ENCODE measurements at regions not wholly inside any gene's neighbourhood (a gene's known extent, or its start where the extent isn't known, plus 50 kb on each side); places are given as distances from the start of the nearest gene placed in this dataset.

DNA sequence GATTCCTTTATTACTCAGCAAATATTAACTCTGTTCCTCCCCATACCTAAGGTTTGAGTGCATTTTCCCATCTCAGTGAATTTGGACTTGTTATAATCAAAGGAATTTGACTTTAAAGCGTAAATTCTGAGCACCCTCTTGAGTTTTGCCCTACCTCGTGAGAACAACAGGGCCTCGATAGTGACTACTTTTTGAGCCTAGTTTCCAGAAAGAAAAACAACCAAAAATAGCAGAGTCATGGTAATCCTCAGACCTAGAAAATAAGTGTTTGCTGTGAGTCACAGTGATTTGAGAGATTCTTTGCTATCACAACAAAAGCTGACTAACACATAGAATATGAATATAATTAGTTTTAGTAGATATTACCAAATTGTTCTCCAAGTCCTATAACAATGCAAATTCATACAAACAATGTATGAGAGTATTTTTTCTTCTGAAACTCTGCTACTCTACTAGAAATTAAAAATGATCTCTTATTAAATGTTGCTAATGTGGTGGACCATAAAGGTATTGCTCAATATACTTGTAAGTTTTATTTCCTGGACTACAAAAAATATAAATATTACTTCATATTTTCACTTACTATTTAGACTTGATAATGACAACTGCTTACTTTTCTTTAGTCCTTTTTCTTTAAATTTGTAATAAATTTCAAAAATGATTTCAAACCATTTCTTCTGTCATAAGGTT, 759.7 kb downstream of the BRINP1 start:
- Histone ChIP-seq H2AFZ (ENCODE audit: low read length) (no peak overlapping the region), H3K36me3 (ENCODE audit: insufficient read depth, low read length) (no peaks in the 10 kb centered on the region), H3K9me2 (replicated peaks; ENCODE audit: insufficient read depth, low read length) (no peaks in the 10 kb centered on the region), H3K4me2 (ENCODE audit: low read depth, low read length, poor library complexity, severe bottlenecking) (no peak overlapping the region), H3K4me1 (ENCODE audit: low read length) (no peaks in the 10 kb centered on the region), H3K27me3 (ENCODE audit: low read length) (no peaks in the 10 kb centered on the region), H3K27ac (ENCODE audit: low read length) (no peak overlapping the region), H4K20me1 (ENCODE audit: insufficient read depth, low read depth, low read length) (no peaks in the 10 kb centered on the region), H3K9ac (ENCODE audit: low read length) (no peak overlapping the region), H3K9me3 (ENCODE audit: low read length) (peaks cover 15% of the 10 kb centered on the region), H3K79me2 (ENCODE audit: low read length) (no peaks in the 10 kb centered on the region), H3K4me3 (ENCODE audit: low read length) (no peak overlapping the region)
- DNase-seq: no peak

GRCh38 chr9:118612201-118612600, 757.0 kb downstream of the BRINP1 start:
- Histone ChIP-seq H3K4me1 (ENCODE audit: low read length) (no peaks in the 10 kb centered on the region), H3K27ac (ENCODE audit: low read length) (no peak overlapping the region), H2AFZ (ENCODE audit: low read length) (no peak overlapping the region), H3K27me3 (ENCODE audit: low read length) (no peaks in the 10 kb centered on the region), H3K36me3 (ENCODE audit: insufficient read depth, low read length) (no peaks in the 10 kb centered on the region), H3K9me2 (replicated peaks; ENCODE audit: insufficient read depth, low read length) (no peaks in the 10 kb centered on the region), H4K20me1 (ENCODE audit: insufficient read depth, low read depth, low read length) (no peaks in the 10 kb centered on the region), H3K79me2 (ENCODE audit: low read length) (no peaks in the 10 kb centered on the region), H3K4me3 (ENCODE audit: low read length) (no peak overlapping the region), H3K4me2 (ENCODE audit: low read depth, low read length, poor library complexity, severe bottlenecking) (no peak overlapping the region), H3K9me3 (ENCODE audit: low read length) (peaks cover 15% of the 10 kb centered on the region), H3K9ac (ENCODE audit: low read length) (no peak overlapping the region)
- no peak for DNase-seq

GRCh38 chr9:118613996-118614395, 755.2 kb downstream of the BRINP1 start:
- Histone ChIP-seq H3K9me2 (replicated peaks; ENCODE audit: insufficient read depth, low read length) (no peaks in the 10 kb centered on the region), H4K20me1 (ENCODE audit: insufficient read depth, low read depth, low read length) (no peaks in the 10 kb centered on the region), H3K27me3 (ENCODE audit: low read length) (no peaks in the 10 kb centered on the region), H3K79me2 (ENCODE audit: low read length) (no peaks in the 10 kb centered on the region), H3K9me3 (ENCODE audit: low read length) (peaks cover 16% of the 10 kb centered on the region), H3K4me2 (ENCODE audit: low read depth, low read length, poor library complexity, severe bottlenecking) (no peak overlapping the region), H3K27ac (ENCODE audit: low read length) (no peak overlapping the region), H3K4me3 (ENCODE audit: low read length) (no peak overlapping the region), H3K36me3 (ENCODE audit: insufficient read depth, low read length) (no peaks in the 10 kb centered on the region), H3K4me1 (ENCODE audit: low read length) (no peaks in the 10 kb centered on the region), H2AFZ (ENCODE audit: low read length) (no peak overlapping the region), H3K9ac (ENCODE audit: low read length) (no peak overlapping the region)
- DNase-seq: no peak

DNA sequence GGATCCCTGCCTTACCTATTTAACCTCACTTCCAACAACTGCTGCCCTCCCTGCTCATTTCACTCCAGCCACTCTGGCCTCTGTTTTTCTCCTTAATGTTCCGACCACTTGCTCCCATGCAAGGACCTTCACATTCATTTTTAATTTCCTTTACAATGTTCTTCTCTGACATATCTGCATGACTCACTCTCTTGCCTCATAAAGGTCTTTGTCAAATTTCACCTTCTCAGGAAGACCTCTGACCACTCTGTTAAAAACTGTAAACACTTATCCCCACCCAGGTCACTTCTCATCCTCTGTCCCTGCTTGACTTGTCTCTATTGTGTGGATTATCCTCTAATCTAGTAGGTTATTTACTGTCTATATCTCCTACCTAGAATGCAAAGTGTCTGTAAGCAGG, 751.2 kb downstream of the BRINP1 start:
- H3K27me3 ChIP-seq (ENCODE audit: low read length): no peaks in the 10 kb centered on the region
- H3K9ac ChIP-seq (ENCODE audit: low read length): no peak overlapping the region
- no peaks in the 10 kb centered on the region for H3K4me1 ChIP-seq (ENCODE audit: low read length)
- H3K79me2 ChIP-seq (ENCODE audit: low read length): no peaks in the 10 kb centered on the region
- peaks cover 16% of the 10 kb centered on the region for H3K9me3 ChIP-seq (ENCODE audit: low read length)
- H3K4me3 ChIP-seq (ENCODE audit: low read length): no peak overlapping the region
- H3K4me2 ChIP-seq (ENCODE audit: low read depth, low read length, poor library complexity, severe bottlenecking): no peak overlapping the region
- H3K27ac ChIP-seq (ENCODE audit: low read length): no peak overlapping the region
- no peak overlapping the region for H2AFZ ChIP-seq (ENCODE audit: low read length)
- H3K36me3 ChIP-seq (ENCODE audit: insufficient read depth, low read length): no peaks in the 10 kb centered on the region
- DNase-seq: no peak
- H3K9me2 ChIP-seq (replicated peaks; ENCODE audit: insufficient read depth, low read length): no peaks in the 10 kb centered on the region
- no peaks in the 10 kb centered on the region for H4K20me1 ChIP-seq (ENCODE audit: insufficient read depth, low read depth, low read length)

DNA sequence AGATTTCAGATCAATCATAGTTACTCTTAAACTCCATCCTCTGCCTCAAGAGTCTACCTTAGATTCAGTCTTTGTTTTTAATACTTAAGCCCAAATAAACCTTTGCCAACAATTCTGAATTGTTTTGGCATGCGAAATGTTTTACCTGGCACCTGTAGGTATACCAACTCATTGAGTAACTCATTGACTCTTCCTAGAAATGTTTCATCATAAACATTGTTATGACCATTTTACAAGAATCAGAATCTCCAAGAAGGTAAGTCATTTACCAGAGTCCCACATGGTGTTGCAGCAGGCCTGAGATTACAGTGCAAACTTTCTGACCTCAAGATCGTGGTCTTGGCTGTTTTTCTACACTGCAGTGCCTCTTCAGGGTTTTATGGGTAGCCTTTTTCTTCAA, 750.4 kb downstream of the BRINP1 start:
- H3K27me3 ChIP-seq (ENCODE audit: low read length): no peaks in the 10 kb centered on the region
- no peaks in the 10 kb centered on the region for H3K4me1 ChIP-seq (ENCODE audit: low read length)
- peaks cover 19% of the 10 kb centered on the region for H3K9me3 ChIP-seq (ENCODE audit: low read length)
- no peak overlapping the region for H2AFZ ChIP-seq (ENCODE audit: low read length)
- no peaks in the 10 kb centered on the region for H3K9me2 ChIP-seq (replicated peaks; ENCODE audit: insufficient read depth, low read length)
- no peaks in the 10 kb centered on the region for H3K79me2 ChIP-seq (ENCODE audit: low read length)
- H3K4me2 ChIP-seq (ENCODE audit: low read depth, low read length, poor library complexity, severe bottlenecking): no peak overlapping the region
- no peak overlapping the region for H3K4me3 ChIP-seq (ENCODE audit: low read length)
- DNase-seq: no peak
- no peaks in the 10 kb centered on the region for H4K20me1 ChIP-seq (ENCODE audit: insufficient read depth, low read depth, low read length)
- H3K27ac ChIP-seq (ENCODE audit: low read length): no peak overlapping the region
- no peak overlapping the region for H3K9ac ChIP-seq (ENCODE audit: low read length)
- no peaks in the 10 kb centered on the region for H3K36me3 ChIP-seq (ENCODE audit: insufficient read depth, low read length)

DNA sequence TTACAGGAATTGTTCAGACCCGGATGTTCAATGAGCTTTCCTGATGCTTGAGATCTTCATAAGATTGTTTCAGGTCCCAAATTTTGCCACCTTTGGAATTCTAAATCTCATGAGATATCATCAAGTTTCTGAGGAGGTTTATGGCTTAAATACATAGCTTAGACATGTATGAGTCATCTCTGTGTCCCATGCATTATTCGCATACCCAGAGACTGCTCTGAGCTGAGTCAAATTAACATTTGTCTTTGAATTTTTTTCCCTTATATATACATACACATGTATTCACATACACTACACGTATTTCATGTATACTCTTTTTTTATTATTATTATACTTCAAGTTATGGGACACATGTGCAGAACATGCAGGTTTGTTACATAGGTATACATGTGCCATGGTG, 744.6 kb downstream of the BRINP1 start:
- Histone ChIP-seq H4K20me1 (ENCODE audit: insufficient read depth, low read depth, low read length) (no peaks in the 10 kb centered on the region), H3K4me3 (ENCODE audit: low read length) (no peak overlapping the region), H3K9ac (ENCODE audit: low read length) (no peak overlapping the region), H2AFZ (ENCODE audit: low read length) (no peak overlapping the region), H3K27ac (ENCODE audit: low read length) (no peak overlapping the region), H3K9me2 (replicated peaks; ENCODE audit: insufficient read depth, low read length) (no peaks in the 10 kb centered on the region), H3K79me2 (ENCODE audit: low read length) (no peaks in the 10 kb centered on the region), H3K4me1 (ENCODE audit: low read length) (no peaks in the 10 kb centered on the region), H3K27me3 (ENCODE audit: low read length) (no peaks in the 10 kb centered on the region), H3K9me3 (ENCODE audit: low read length) (peaks cover 22% of the 10 kb centered on the region), H3K4me2 (ENCODE audit: low read depth, low read length, poor library complexity, severe bottlenecking) (no peak overlapping the region), H3K36me3 (ENCODE audit: insufficient read depth, low read length) (no peaks in the 10 kb centered on the region)
- DNase-seq: no peak

DNA sequence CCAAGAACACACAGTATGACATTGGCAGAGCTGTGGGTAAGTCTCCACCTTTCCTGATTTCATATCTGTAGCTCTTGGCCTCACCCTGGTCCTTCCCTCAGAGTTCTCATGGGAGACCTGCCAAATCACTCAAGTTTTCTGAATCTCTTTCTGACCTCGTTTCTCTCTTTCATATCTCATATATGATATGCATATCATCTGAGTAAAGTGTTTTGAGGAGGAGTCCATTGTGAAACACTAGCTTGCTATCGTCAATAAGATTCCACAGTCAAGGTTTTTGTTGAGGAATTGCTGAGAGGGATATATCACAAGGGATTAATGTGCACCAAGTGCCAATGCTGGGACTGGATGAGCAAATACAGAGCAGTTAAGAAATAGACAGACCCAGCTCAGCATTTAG, 739.2 kb downstream of the BRINP1 start:
- Histone ChIP-seq H3K79me2 (ENCODE audit: low read length) (no peaks in the 10 kb centered on the region), H3K27ac (ENCODE audit: low read length) (no peak overlapping the region), H3K4me3 (ENCODE audit: low read length) (no peak overlapping the region), H2AFZ (ENCODE audit: low read length) (no peak overlapping the region), H3K4me2 (ENCODE audit: low read depth, low read length, poor library complexity, severe bottlenecking) (no peak overlapping the region), H3K4me1 (ENCODE audit: low read length) (no peaks in the 10 kb centered on the region), H3K27me3 (ENCODE audit: low read length) (no peaks in the 10 kb centered on the region), H3K36me3 (ENCODE audit: insufficient read depth, low read length) (no peaks in the 10 kb centered on the region), H3K9me2 (replicated peaks; ENCODE audit: insufficient read depth, low read length) (no peaks in the 10 kb centered on the region), H3K9me3 (ENCODE audit: low read length) (peaks cover 7% of the 10 kb centered on the region), H3K9ac (ENCODE audit: low read length) (no peak overlapping the region), H4K20me1 (ENCODE audit: insufficient read depth, low read depth, low read length) (no peaks in the 10 kb centered on the region)
- DNase-seq: no peak

DNA sequence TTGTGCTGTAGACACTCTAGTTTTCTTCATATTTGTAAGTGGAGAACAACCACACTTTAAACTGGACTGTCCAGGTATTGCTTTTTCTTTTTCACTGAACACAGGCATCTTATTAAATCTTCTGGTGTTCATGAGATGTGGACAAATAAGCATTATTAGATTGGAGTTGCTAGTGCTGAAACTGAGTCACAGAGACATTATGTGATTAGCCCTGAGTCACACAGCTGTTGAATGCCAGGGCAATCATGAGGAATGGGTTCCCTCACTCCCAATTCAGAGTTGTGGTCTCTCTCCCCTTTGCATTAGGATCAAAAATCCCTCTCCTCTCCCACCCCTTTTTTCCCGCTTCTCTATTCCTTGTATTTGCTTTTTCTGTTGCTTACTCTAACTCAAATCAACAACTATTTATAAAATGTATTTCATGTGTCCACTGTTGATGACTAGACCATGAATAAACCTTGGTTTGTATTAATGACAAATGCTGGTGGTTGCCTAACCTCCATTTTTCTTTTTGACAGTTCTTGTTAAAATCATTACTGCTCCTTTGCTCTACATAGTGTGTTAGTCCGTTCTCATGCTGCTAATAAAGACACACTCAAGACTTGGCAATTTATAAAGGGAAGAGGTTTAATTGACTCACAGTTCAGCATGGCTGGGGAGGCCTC, 738.2 kb downstream of the BRINP1 start:
- peaks cover 10% of the 10 kb centered on the region for H3K9me3 ChIP-seq (ENCODE audit: low read length)
- no peaks in the 10 kb centered on the region for H4K20me1 ChIP-seq (ENCODE audit: insufficient read depth, low read depth, low read length)
- H3K79me2 ChIP-seq (ENCODE audit: low read length): no peaks in the 10 kb centered on the region
- H3K4me3 ChIP-seq (ENCODE audit: low read length): no peak overlapping the region
- no peak overlapping the region for H3K27ac ChIP-seq (ENCODE audit: low read length)
- H3K27me3 ChIP-seq (ENCODE audit: low read length): no peaks in the 10 kb centered on the region
- no peaks in the 10 kb centered on the region for H3K4me1 ChIP-seq (ENCODE audit: low read length)
- H3K9ac ChIP-seq (ENCODE audit: low read length): no peak overlapping the region
- H3K9me2 ChIP-seq (replicated peaks; ENCODE audit: insufficient read depth, low read length): no peaks in the 10 kb centered on the region
- no peak overlapping the region for H3K4me2 ChIP-seq (ENCODE audit: low read depth, low read length, poor library complexity, severe bottlenecking)
- H3K36me3 ChIP-seq (ENCODE audit: insufficient read depth, low read length): no peaks in the 10 kb centered on the region
- H2AFZ ChIP-seq (ENCODE audit: low read length): no peak overlapping the region
- no peak for DNase-seq
